ENCODE measurements at regions not wholly inside any gene's neighbourhood (a gene's known extent, or its start where the extent isn't known, plus 50 kb on each side); places are given as distances from the start of the nearest gene placed in this dataset.

- no peak overlapping the region for H3K9ac ChIP-seq
These were observed 57.2 kb upstream of the CCND2 start for GRCh38 chr12:4216187-4216927.

GRCh38 chr12:4215229-4216186 lies 58.1 kb upstream of the CCND2 start:
- H3K4me3 ChIP-seq: no peak overlapping the region
- TF ChIP-seq EZH2 (IDR thresholded peaks at IDR 0.05; ENCODE audit: insufficient read depth, poor library complexity, severe bottlenecking) (no peak), EZH2phosphoT487 (IDR thresholded peaks at IDR 0.05; ENCODE audit: insufficient read depth, low read depth) (no peak)
- H3K4me1 ChIP-seq (ENCODE audit: insufficient read depth): no peaks in the 10 kb centered on the region
- in situ Hi-C loops (cut with MboI): no loop called here
- WGBS, 2 experiments (ENCODE audit: low coverage in 1 of 2, low lambda C conversion rate in 2 of 2, missing lambda C conversion rate in 2 of 2): 16 to 17% methylated on average over 18 of the region's 18 CpGs
- no peak overlapping the region for H2AFZ ChIP-seq
- no peak overlapping the region for H3K27ac ChIP-seq
- H3K9ac ChIP-seq: no peak overlapping the region
- H3K79me2 ChIP-seq (ENCODE audit: insufficient read depth): no peaks in the 10 kb centered on the region
- no peaks in the 10 kb centered on the region for H4K20me1 ChIP-seq (ENCODE audit: insufficient read depth)
- H3K4me2 ChIP-seq (ENCODE audit: unreplicated experiment): no peak overlapping the region
- H3K9me3 ChIP-seq (ENCODE audit: low read depth): no peaks in the 10 kb centered on the region
- no peaks in the 10 kb centered on the region for H3K9me2 ChIP-seq (ENCODE audit: insufficient read depth)
- no peaks in the 10 kb centered on the region for H3F3A ChIP-seq (ENCODE audit: insufficient read depth)
- no peaks in the 10 kb centered on the region for H3K27me3 ChIP-seq (replicated peaks; ENCODE audit: insufficient read depth)
- DNase-seq: no peak
- H3K36me3 ChIP-seq (ENCODE audit: low read depth): no peaks in the 10 kb centered on the region

More at GRCh38 chr12:4216187-4216927, 57.2 kb upstream of the CCND2 start:
- H3K27ac ChIP-seq: no peak overlapping the region
- no peak overlapping the region for H2AFZ ChIP-seq
- TF ChIP-seq EZH2phosphoT487 (IDR thresholded peaks at IDR 0.05; ENCODE audit: insufficient read depth, low read depth): no peak
- TF ChIP-seq EZH2 (IDR thresholded peaks at IDR 0.05; ENCODE audit: insufficient read depth, poor library complexity, severe bottlenecking): no peak
- no peak overlapping the region for H3K4me3 ChIP-seq
- WGBS, 2 experiments (ENCODE audit: low coverage in 1 of 2, low lambda C conversion rate in 2 of 2, missing lambda C conversion rate in 2 of 2): 46 to 52% methylated on average over 5 of the region's 5 CpGs
- no peaks in the 10 kb centered on the region for H3K36me3 ChIP-seq (ENCODE audit: low read depth)
- no peaks in the 10 kb centered on the region for H4K20me1 ChIP-seq (ENCODE audit: insufficient read depth)
- DNase-seq: no peak
- no peaks in the 10 kb centered on the region for H3K4me1 ChIP-seq (ENCODE audit: insufficient read depth)
- no peak overlapping the region for H3K4me2 ChIP-seq (ENCODE audit: unreplicated experiment)
- H3K79me2 ChIP-seq (ENCODE audit: insufficient read depth): no peaks in the 10 kb centered on the region
- no peaks in the 10 kb centered on the region for H3K9me3 ChIP-seq (ENCODE audit: low read depth)
- H3F3A ChIP-seq (ENCODE audit: insufficient read depth): no peaks in the 10 kb centered on the region
- no peaks in the 10 kb centered on the region for H3K27me3 ChIP-seq (replicated peaks; ENCODE audit: insufficient read depth)
- in situ Hi-C loops (cut with MboI): no loop called here
- H3K9me2 ChIP-seq (ENCODE audit: insufficient read depth): no peaks in the 10 kb centered on the region

DNA sequence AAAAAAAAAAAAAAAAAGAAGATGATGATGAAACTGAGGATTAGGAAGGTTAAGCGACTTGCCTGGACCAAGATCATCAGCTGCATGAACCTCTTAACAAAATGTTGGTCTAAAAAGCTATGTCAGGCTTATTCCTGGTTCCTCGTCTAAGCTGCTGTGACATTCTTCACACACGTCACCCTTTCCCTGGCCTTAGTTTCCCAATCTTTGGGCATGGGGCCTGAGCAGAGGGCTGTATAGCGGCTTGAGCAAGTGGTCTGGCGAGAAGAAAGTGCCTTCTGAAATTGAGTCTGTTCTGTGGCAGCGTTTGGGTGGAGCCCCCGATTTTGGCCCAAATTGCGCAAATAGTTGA lies 58.7 kb upstream of the CCND2 start:
- no peaks in the 10 kb centered on the region for H3F3A ChIP-seq (ENCODE audit: insufficient read depth)
- no peak overlapping the region for H2AFZ ChIP-seq
- 29 to 34% methylated on average over 8 of the region's 8 CpGs for WGBS, 2 experiments (ENCODE audit: low coverage in 1 of 2, low lambda C conversion rate in 2 of 2, missing lambda C conversion rate in 2 of 2)
- no peak overlapping the region for H3K9ac ChIP-seq
- no peaks in the 10 kb centered on the region for H3K9me3 ChIP-seq (ENCODE audit: low read depth)
- no peak for TF ChIP-seq EZH2 (IDR thresholded peaks at IDR 0.05; ENCODE audit: insufficient read depth, poor library complexity, severe bottlenecking)
- no peak for TF ChIP-seq EZH2phosphoT487 (IDR thresholded peaks at IDR 0.05; ENCODE audit: insufficient read depth, low read depth)
- H3K27ac ChIP-seq: no peak overlapping the region
- in situ Hi-C loops (cut with MboI): no loop called here
- H3K4me2 ChIP-seq (ENCODE audit: unreplicated experiment): no peak overlapping the region
- H4K20me1 ChIP-seq (ENCODE audit: insufficient read depth): no peaks in the 10 kb centered on the region
- no peaks in the 10 kb centered on the region for H3K27me3 ChIP-seq (replicated peaks; ENCODE audit: insufficient read depth)
- H3K36me3 ChIP-seq (ENCODE audit: low read depth): no peaks in the 10 kb centered on the region
- H3K4me3 ChIP-seq: no peak overlapping the region
- H3K4me1 ChIP-seq (ENCODE audit: insufficient read depth): no peaks in the 10 kb centered on the region
- no peak for DNase-seq
- H3K79me2 ChIP-seq (ENCODE audit: insufficient read depth): no peaks in the 10 kb centered on the region
- no peaks in the 10 kb centered on the region for H3K9me2 ChIP-seq (ENCODE audit: insufficient read depth)

DNA sequence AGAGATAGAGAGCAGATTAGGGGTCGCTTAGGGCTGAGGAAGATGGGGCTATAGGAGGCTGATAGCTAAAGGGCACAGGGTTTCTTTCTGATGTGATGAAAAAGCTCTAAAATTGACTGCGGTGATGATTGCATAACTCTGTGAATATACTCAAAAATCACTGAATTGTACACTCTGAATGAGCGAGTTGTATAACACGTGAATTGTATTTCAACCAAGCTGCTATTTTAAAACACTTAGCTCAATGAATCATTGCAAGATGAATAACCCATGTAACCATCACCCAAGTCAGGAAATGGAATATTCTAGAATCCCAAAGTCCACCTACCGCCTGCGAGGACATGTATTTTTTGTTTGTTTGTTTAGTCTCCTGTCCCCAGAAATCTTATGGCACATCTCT lies 60.1 kb upstream of the CCND2 start:
- Histone ChIP-seq H3K9me2 (ENCODE audit: insufficient read depth) (no peaks in the 10 kb centered on the region), H4K20me1 (ENCODE audit: insufficient read depth) (no peaks in the 10 kb centered on the region), H3K4me2 (ENCODE audit: unreplicated experiment) (no peak overlapping the region), H3K27me3 (replicated peaks; ENCODE audit: insufficient read depth) (0 out of 2 replicates have a peak, but pooled peaks cover 6% of the 10 kb centered on the region), H3K79me2 (ENCODE audit: insufficient read depth) (no peaks in the 10 kb centered on the region), H3K9ac (no peak overlapping the region), H3K9me3 (ENCODE audit: low read depth) (no peaks in the 10 kb centered on the region), H3K27ac (no peak overlapping the region), H3K4me1 (ENCODE audit: insufficient read depth) (no peaks in the 10 kb centered on the region), H3K36me3 (ENCODE audit: low read depth) (no peaks in the 10 kb centered on the region), H2AFZ (no peak overlapping the region), H3F3A (ENCODE audit: insufficient read depth) (no peaks in the 10 kb centered on the region), H3K4me3 (no peak overlapping the region)
- no peak for DNase-seq
- TF ChIP-seq EZH2 (IDR thresholded peaks at IDR 0.05; ENCODE audit: insufficient read depth, poor library complexity, severe bottlenecking) (no peak), EZH2phosphoT487 (IDR thresholded peaks at IDR 0.05; ENCODE audit: insufficient read depth, low read depth) (no peak)
- WGBS, 2 experiments (ENCODE audit: low coverage in 1 of 2, low lambda C conversion rate in 2 of 2, missing lambda C conversion rate in 2 of 2): 58% methylated on average over 6 of the region's 6 CpGs
- in situ Hi-C loops (cut with MboI): no loop called here
